COR-L47 (cell line): ENCODE measurements at regions not wholly inside any gene's neighbourhood (a gene's known extent, or its start where the extent isn't known, plus 50 kb on each side); places are given as distances from the start of the nearest gene placed in this dataset.
"Not testable (repeated sequence)": the region's sequence is repeated elsewhere in the genome, so short reads cannot be mapped to it uniquely, and the experiment has no call there.

Experiments
- DNase-seq: peaks from one replicate; lab custom pipeline; 2025; lab: John Stamatoyannopoulos, UW

DNA sequence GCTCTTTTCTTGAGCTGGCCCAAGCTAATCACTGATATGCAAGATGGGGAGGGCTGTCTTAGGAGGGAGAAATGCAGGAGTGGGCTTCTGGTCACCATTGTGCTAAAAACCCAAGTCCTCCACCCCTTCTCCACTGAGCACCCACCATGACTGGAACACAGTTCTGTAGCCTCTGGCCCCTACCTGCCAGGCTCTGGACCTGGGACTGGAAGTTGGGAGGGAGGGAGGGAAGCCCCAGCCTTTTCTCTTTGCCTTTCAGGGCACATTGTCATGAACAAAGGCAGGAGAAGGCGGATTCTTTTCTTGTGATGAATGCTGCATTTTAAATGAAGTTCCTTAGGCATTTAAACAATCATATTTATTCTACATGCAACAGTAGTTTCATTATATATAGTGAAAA lies 559.1 kb upstream of the TRPC7 start:
- DNase-seq: no peak

DNA sequence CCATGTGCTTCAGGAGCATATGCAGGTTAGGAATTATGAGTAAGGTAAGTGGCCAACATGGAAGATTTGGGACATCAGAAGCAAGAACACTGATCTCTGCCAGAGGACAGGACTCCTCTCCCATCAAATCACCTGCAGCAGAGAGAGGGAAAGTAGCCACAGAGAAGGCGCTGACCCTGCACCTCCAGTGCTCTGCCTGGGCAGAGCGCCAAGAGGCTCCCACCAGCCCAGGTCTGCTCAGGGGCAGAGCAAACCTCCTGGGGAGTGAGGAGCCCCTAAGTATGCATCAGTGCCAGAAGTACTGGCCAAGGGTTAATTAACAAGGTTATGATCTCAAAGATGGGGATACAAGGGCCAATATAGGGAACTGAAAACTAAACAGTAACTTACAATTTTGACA lies 545.3 kb upstream of the TRPC7 start:
- no peak for DNase-seq

DNA sequence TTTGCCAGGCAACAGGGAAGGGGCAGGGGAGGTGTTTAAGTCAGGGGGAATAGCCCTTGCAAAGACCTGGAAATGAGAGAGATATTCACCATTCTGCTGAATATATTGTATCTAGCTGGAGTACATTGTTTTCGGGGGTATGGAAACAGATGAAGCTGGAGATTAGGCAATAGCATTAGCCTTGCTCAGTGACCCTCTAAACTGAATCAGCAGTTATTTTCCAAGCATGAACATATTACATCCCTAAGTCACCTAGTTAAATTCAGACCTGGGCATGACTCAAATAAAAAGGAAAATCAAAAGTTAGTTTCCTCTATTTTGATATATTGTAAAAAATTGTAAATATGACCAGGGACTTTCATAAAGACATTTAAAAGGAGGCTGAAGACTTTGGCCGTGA lies 544.6 kb upstream of the TRPC7 start:
- no peak for DNase-seq

GRCh38 chr5:136907371-136907770 lies 542.0 kb upstream of the TRPC7 start:
- no peak for DNase-seq

GRCh38 chr5:136906545-136906944 lies 541.2 kb upstream of the TRPC7 start:
- DNase-seq: no peak

DNA sequence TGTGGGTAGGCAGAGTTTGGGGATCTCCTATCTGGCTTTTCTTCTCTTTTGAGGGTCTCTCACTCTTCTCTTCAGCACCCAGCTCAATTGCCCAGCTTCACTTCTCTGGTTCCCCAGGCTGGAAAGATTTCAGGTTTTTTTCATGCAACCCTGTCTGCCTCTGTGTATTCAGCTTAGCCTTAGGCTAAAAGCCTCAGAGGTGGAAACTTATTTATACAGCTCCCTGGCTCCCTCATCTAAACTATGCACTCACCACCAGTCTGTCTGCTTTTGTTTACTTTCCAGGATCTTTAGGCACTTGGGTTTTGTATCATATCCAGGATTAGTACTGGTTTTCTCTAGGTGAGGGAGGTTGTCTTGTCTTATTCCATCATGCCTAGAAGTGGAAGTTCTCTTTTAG lies 540.2 kb upstream of the TRPC7 start:
- no peak for DNase-seq

DNA sequence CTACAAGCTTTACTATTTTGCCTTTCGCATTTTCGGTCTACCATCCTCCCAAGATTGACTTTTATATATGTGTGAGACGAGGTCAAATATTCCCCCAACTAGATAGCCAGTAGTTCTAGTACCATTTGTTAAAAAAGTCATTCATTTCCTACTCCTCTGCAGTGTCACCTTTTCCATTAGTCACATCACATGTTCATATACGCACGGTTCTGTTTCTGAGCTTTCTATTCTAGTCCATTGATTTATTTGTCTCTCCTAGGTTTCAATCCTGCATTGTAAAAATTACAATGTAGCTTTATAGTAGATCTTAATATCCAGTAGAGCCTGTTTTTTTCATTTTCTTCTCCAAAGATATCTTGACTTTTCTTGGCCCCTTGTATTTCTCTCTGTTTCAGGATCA lies 528.7 kb upstream of the TRPC7 start:
- no peak for DNase-seq

- DNase-seq: no peak
Measured at GRCh38 chr5:136892000-136892399, 526.7 kb upstream of the TRPC7 start.

- no peak for DNase-seq
Measured at GRCh38 chr5:136891175-136891972, 526.0 kb upstream of the TRPC7 start.

DNA sequence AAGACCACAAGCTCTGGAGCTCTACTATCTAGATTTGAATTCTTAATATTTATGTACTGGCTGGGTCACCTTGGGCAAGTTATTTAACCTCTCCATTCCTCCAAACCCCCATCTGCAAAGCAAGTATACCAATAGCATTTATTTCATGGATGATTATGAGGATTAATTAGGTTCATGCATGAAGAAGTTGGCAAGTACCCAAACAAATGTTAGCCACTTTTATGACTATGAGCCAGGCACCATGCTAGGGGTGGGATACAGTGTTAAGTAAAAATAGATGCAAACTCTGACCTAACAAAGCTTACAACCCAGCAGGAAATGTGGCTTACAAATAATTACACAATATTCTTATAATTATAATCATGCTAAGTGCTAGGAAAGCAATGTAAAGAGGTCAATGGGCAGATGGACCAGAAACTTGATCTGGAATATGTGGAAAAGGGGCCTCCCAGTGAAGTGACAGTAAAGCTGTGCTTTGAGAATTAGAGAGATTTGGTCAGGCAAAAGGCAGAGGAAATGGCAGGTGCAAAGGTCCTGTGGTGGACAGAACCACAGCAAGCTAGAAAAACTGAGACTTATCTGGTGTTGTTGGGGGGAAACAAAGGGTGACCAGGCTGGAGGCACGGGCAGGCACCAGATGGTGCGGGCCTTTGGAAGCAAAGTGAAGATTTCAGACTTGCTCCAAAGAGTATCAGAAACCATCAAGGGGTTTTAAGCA lies 525.2 kb upstream of the TRPC7 start:
- peak; percentile 36 for DNase-seq

DNA sequence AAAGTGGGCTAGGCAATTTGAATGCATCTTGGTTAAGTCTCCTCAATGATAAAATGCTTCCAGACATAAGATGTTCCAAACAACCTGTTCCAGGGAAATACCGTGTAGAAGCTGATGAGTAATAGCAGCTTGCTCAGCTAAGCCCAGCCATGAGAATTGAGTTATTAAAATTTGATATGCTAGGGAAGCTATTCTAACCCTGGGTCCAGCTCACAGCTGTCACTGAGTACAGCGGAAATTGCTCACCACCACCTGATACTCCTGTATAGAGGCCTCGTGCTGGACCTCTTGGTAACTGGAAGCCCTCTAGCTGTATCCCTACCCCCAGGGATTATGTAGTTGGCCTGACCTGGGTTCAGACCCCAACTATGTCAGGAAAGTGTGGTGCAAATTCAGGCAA lies 521.3 kb upstream of the TRPC7 start:
- DNase-seq: no peak

DNA sequence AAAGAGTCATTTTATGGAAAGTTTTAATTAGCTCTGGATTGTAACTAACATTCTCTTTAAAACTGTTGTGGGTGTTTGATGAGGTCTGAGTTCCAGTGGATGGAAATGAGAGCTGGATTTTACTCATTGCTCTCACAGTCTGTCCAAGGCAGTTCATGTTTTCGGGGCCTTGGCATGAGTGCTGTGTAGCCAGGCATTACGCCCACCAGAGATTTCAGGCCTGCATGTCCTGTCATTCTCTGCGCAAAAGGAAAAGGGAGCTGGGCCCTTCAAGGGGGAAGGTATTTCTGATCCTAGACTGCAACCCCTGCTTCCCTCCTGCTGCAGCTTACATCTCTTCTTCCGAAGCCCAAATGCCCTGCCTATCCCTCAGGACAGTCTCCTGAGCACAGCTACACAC lies 499.6 kb upstream of the TRPC7 start:
- DNase-seq: no peak

GRCh38 chr5:136856648-136857047 lies 491.3 kb upstream of the TRPC7 start:
- DNase-seq: no peak

GRCh38 chr5:136853971-136854370 lies 488.6 kb upstream of the TRPC7 start:
- no peak for DNase-seq

GRCh38 chr5:136840601-136841000 lies 475.3 kb upstream of the TRPC7 start:
- DNase-seq: no peak

GRCh38 chr5:136836093-136836492 lies 470.7 kb upstream of the TRPC7 start:
- no peak for DNase-seq

- no peak for DNase-seq
Measured at GRCh38 chr5:136820848-136821247, 455.5 kb upstream of the TRPC7 start.

DNA sequence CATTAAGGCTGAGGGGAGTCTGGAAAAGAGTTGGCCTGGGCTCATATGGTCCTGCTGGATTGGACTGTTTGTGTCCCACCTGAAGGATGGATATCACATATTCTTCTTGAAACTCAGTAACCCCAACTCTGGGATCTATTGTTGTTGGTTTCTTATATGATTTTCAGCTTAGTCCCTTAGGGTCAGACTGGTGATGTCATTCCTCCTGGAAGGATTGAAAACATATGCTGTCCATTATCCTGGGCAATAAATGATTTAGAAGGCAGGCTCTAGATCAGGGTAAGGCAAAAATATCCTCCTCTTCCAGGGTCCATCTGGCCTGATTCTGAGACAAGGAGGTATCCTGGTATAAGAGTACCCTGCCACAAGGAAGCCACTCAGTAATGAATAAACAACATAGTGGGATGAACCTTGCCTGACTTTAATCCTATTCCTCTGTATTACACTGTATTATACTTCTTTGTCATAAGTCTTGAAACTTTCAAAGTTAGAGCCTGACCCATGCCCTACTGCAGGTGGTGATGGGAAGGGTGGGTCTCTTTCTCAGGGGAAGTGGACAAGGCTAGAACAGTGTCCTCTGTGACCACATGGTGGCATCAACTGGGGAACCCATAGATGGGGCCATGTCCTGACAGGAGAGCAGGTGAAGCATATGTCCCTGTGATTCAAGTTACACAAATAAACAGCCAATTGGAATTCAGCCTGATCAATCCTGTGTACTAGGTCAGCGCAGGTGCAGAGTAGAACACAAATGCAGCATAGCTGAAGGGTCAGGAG lies 454.4 kb upstream of the TRPC7 start:
- DNase-seq: no peak

DNA sequence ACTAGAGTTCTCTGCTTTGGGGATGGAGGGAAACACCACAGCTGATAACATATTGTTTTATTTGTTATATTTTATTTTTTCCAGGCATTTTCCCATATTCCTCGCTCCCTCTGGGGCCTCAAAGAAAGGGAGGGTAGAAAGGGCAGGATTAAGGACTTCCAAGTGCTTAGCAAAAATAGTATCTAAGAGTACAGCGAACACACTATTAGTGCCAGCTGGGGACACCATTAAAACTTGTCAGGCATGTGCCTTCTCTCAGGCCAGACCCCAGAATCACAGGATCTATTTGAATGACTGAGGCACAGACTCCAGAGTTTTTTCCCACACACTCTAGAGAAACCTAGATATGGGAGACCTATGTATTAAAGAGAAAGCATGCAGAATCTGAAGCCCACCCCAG lies 451.0 kb upstream of the TRPC7 start:
- no peak for DNase-seq

DNA sequence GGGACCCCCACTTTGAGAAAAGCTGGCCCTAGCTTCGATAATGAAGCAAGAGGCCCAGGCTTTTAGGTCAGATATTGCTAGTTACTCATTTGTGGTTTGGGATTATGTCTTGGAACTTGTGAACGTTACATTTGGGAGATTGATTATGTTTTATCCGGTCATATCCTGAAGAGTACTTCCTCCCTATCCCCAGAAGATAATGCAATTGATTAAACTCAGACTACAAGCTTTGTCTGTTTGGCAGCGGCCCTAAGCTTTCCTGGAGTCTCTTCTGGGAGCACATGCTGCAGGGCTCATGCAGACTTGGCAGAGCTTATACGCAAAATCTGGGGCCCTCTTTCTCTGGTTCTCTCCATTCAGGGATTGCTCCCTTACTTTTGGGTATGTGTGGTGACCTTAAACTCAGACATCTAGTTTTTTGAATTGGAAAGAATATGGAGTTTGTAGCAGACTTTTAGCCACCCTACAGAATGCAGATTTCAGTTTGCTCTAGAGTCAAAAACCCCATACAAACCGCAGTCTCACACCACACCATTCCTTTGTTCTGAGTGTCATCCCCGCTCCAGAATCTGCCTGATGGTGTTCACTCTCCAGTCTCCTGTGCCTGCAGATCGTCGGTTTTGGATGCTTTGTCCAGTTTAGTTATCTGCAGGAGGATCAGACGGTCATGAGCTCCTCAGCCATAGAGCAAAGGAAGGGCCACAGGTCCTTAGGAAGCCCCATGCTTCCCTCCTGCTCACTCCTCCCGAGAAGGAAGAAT lies 449.5 kb upstream of the TRPC7 start:
- DNase-seq: no peak

DNA sequence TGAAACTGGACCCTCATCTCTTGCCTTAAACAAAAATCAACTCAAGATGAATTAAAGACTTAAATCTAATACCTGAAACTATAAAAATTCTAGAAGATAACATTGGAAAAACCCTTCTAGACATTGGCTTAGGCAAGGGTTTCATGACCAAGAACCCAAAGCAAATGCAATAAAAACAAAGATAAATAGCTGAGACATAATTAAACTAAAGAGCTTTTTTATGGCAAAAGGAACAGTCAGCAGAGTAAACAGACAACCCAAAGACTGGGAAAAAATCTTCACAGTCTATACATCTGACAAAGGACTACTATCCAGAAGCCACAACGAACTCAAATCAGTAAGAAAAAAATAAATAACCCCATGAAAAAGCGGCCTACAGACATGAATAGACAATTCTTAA lies 446.9 kb upstream of the TRPC7 start:
- DNase-seq: not testable (repeated sequence)

- DNase-seq: no peak
Measured at GRCh38 chr5:136811551-136811950, 446.2 kb upstream of the TRPC7 start.
